GM03348 (cell line): ENCODE measurements at regions not wholly inside any gene's neighbourhood (a gene's known extent, or its start where the extent isn't known, plus 50 kb on each side); places are given as distances from the start of the nearest gene placed in this dataset.
"Not testable (repeated sequence)": the region's sequence is repeated elsewhere in the genome, so short reads cannot be mapped to it uniquely, and the experiment has no call there.

Experiments used
- DNase-seq: peaks from one replicate; pipeline ENCODE4 v3.0.0; 2012; ENCODE audit warnings: low spot score

DNA sequence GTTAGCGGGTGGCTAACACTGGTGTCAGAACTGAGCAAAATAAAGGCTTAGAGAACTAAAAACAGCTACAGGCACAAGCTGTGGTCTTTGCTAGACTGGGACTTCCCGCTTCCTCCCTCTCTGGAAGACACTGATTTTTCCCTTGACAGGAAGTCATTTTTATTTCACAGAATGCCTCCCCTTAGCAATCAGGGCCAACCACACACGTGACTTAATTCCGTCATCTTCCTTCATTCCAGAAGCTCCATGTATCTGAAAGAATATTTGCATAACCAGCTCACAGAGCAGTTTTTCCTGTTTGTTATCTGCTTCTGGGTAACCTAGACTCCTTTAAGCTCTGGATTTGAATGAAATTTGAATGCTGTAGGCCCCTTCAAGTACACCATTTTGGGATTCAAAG, 327.5 kb upstream of the FRG1 start:
- DNase-seq = no peak

DNA sequence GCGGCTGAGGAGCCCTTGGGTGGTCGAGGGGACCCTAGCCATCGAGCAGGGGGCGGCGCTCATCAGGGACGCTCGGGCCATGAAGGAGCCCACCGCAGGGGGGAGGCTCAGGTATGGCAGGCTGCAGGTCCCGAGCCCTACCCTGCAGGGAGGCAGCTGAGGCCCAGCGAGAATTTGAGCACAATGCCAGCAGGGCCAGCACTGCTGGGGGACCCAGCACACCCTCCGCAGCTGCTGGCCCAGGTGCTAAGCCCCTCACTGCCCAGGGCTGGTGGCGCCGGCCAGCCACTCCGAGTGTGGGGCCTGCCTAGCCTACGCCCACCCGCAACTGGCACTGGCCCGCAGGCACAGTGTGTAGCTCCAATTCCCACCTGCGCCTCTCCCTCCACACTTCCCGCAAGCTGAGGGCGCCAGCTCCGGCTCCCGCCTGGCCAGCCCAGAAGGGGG, 325.4 kb upstream of the FRG1 start:
- DNase-seq = no peak

DNA sequence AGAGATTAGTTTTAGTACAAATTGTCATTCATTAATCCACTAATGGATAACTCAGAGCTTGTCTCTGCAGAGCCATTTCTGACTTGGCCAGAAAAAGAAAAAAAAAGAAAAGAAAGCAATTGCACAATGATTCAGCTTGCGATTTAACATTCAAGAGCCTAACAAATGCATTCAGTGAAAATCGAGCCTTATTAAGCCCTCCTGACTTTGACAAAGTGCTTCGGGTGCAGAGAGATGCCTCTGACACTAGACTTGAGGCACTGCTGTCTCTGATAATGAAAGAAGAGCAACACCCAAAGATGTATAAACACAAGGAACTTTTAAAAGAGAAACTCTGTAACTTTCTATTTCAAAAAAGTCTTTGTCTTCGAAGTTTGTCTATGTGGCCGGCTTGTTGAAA, 322.9 kb upstream of the FRG1 start:
- DNase-seq = not testable (repeated sequence)

DNA sequence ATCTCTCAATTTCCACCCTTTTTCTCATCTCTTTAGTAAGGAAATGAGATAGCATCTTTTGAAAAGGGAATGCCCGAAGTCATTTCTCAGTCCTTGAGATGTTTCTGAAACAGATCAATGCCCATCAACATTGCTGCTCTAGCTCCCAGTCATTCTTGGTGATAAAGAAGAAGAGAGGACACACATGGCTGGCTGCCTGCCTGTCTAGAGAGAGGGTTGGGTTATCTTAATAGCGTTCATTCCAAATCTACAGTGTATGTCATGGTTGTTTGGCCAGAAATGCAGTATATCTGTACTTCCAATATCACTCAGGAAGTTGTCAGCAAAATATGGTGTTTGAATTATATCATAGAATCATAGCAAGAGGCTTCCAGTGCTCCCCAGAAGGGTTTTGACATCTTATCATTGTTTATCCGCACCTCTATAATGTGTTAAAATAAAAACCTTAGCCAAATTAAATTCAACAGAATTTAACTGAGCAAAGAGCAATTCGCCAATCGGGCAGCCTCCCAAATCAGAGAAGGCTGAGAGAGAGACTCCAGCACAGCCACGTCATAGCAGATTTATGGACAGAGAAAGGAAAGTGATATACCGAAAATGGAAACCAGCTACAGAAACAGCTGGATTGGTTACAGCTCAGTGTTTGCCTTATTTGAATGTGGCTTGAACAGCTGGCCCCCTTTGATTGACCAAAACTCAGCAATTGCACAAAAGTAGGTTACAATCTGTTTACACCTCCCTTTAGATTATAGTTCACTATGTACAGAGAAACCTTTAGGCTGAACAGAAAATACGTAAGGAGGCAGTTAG, 321.0 kb upstream of the FRG1 start:
- DNase-seq = not testable (repeated sequence)

DNA sequence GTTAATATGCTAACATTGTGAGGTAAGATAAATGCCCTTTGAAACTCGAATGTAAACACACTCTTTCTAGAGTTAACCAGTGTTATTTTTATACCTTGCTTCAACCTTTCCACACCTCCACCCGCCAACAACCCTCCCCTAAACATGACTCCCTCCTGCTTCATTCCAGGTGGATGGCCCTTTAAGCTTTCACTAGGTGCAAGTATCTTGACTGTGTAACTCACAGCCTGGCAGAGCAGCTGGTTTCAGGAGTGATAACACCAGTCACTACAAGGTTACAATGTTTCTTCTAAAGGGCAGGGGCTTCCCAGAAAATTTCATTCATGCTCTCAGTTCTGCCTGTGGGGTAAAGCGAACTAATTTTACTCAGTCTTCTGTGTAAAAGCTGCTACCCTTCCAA, 318.1 kb upstream of the FRG1 start:
- DNase-seq = not testable (repeated sequence)

DNA sequence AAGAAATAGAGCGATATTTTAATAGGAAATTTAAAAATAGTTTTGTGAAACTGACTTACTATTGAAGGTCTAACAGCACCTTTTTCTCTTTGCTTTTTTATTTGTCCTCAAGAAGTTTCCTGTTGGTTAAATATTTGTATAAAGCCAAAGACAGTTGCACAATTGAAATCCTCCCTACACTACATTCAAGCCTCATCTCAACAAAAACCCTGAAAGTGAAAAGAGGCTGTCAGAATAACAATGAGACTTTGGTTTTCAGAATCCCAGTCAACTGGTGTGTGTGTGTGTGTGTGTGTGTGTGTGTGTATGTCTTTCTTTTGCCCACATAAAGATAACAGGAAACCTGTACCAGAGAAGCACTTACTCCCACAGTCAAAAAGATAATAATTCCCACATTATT, 313.6 kb upstream of the FRG1 start:
- DNase-seq = not testable (repeated sequence)

DNA sequence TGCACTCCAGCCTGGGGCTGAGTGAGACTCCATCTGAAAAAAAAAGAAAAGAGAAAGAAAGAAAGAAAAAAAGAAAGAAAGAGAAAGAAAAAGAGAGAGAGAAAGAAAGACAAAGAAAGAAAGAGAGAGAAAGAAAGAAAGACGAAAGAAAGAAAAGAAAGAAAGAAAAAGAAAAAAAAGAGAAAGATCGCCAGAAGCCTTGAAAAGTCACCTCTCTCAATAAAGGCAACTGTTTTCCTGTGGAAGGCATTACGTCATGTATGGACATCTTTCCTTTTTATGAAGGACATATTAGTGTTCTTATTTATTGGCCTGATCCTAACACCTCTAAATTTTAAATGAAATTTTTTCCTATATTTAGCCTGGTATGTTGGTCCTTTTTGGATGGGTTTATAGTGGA, 310.9 kb upstream of the FRG1 start:
- not testable (repeated sequence) for DNase-seq

DNA sequence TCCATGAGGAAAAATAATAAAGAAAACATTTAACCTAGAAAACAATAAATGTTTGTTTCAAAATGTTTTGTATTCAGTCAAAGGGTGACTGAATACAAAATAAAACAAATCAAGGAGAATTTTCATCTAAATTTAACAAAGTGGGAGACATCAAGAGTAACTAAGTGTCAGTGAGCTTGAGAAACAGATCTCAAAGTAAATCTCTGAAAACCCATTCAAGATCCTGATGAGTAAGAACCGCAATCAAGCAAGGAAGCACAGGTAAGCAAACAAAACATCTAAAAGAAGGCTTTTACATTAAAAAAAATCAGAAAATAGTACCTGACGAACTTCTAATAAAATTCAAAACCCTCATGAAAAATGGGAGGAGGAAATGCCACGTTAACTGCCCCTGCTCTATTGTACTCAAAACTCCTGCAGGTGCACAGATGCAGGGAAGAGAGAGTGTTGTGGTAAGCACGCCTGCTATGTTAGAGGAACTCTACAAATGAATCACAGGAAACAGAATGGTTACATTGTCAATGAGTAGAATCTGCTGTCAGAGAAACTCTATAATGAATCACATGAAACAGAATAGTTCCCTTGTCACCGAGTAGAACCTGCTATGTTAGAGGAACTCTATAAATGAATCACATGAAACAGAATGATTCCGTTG, 309.6 kb upstream of the FRG1 start:
- not testable (repeated sequence) for DNase-seq

DNA sequence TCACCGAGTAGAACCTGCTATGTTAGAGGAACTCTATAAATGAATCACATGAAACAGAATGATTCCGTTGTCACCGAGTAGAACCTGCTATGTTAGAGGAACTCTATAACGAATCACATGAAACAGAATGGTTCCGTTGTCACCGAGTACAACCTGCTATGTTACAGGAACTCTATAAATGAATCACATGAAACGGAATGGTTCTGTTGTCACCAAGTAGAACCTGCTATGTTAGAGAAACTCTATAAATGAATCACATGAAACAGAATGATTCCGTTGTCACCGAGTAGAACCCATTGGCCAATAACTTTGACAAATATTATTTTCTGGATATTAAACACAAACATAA, 309.1 kb upstream of the FRG1 start:
- not testable (repeated sequence) for DNase-seq

DNA sequence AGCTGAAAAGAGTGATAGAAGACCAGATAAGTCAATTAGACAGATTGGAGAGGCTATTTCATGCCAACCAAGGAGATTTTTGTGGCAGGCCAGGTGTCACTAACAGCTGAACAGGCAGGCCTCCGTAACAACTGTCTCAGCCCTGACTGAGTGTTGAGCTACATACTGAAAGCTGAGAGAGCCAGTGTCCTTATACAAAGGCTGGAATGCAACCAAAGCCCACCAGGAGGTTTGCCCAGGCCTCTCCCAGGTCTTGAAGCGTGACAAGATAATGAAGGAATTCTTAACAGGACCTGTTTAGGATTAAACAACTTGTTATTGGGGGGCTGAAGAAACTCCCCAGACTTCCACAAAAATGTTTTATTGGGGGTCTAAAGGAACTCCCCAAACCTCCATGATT, 290.2 kb upstream of the FRG1 start:
- not testable (repeated sequence) for DNase-seq

DNA sequence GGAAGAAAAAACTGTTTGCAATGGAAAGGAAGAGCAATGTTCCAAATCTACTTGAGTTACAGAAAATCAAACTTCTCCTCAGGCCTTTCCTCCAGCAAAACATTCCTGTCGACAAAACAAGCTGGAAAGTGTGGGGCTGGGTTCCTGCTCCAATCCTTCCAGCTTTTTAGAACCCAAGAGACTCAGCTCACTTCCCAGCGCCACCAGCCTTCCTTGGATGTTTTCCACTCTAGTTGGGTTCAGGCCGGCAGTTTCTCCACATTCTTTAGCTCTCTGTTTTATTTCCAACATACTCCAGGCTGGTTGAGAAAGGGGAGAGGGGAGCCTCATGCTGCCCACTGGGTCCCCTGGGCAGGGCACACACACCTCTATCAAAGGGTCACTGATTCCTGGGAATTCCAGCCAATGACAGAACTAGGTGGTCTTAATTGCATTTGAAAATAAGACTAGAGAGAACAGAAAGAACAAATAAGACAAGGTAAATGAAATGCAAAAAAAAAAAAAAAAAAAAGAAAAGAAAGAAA, 287.5 kb upstream of the FRG1 start:
- not testable (repeated sequence) for DNase-seq

DNA sequence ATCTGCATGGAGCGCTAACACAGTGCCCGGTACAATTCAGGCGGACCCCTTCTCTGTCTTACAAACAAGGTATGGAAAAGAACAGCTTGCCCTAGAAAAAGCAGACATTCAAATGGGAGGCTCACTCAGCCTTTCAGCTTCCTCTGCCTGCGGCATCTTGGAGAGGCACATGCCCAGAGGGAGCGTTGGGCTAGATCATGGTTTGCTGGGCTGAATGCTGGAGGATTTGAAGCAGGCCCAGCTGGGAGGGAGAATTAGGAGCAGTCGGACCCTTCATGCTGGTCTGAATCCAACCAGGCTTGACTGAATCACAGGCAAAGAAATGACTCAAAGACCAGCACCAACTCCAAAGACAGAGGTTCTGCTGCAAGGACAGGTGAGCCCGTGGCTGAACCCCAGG, 286.7 kb upstream of the FRG1 start:
- not testable (repeated sequence) for DNase-seq

DNA sequence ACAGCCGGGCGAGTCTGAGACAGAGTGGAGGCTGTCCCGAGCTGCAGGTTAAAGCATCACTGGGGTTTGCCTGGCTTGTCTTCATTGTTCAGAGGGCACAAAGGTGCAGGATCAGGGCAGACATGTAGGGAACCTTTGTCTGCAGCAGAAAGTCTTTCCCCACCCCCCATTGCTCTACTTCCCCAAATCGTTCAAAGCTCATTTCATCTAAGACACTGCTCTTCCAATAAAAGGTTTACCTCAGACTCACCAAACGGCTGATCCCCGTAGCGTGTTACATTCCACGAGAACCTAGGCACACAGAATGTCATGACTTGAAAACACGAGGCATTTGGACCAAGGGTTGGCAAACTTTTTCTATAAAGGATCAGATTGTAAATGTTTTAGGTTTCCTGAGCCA, 286.3 kb upstream of the FRG1 start:
- not testable (repeated sequence) for DNase-seq

DNA sequence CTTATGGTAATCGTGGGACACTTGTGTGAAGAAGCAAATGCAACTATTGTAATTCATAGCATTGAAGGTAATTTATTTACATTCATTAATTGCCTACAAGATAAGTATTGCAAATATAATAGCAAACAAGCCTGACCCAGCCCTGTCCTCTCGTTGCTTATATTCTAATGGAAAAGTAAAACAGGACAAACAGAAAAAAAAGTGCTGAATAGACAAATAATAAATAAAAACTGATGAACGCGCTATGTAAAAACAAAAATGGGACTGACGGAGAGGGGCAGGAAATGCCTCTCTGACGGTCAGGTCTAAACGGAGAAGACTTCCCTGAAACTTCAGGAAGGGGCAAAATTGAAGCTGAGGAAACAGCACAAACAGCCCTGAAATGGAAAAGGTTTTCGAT, 284.9 kb upstream of the FRG1 start:
- DNase-seq = not testable (repeated sequence)

DNA sequence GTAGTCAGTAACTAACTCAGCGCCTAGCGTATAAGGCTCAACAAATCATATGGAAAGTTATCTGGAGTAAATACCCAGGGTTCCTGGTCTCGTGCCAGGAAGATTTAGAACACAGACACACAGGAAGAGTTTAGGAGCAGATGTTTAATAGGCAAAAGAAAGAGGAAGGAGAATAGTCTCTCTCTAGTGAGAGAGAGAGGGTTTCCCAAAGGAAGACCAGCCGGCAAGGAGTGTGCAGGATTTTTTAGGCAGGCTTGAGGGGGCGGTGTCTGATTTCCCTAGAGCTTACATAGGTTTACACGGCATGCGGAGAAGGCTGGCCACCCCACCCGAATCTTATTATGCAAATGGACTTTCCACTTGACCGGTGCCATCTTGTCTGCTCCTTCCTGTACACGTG, 284.0 kb upstream of the FRG1 start:
- DNase-seq = no peak

DNA sequence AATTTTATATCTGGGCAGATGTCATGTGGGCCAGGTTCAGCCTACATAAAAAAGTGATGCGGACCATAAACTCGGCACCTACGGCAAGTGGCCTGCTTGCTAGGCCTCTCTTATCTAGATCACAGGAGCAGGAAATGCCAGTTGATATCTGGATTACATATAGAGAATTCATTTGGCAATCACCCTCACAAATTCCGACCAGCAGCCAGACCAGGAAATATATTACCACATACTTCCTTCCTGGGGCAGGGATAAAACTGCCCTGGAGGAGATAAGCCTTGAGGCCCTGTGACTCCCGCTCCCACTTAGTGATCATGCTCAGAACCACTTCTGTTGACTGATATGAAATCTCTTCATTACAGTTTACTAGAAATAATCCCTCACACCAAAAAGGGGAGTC, 282.4 kb upstream of the FRG1 start:
- DNase-seq = not testable (repeated sequence)

DNA sequence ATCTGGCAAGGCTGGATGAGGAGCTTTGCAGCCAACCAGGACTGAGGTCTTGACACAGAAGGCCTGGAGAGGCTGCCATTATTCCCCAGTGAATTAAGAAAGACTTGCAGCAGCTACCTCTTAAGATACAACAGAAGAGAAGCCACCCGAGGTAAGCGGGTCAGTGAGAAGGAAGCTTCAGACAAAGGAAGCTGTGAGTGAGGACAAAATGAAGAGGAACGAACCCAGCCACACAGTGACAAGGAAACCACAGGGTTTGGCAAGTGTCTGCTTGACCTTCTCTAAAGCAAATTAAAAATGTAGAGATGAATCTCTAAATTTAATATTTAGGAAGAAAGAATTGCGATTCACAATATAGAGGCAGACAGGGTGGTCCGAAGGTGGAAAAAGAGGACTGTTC, 281.8 kb upstream of the FRG1 start:
- DNase-seq = not testable (repeated sequence)

DNA sequence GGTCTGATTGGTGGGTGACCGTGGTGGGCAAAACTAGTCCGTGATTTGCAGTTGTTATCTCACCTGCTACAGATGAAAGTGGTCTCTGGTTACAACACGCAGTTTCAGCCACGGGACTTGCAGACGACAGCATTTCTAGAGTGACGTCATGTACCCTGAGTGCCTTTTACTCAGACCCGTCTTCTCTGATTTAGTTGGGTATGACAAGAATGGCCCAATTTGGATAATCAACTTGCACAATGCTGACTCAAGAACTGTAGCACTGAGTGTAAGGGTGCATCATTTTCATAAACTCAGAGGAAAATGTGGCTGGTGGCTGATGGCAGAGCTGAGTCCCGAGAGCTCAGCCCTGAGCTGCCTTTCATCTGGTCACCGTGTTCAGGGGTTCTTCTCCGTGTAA, 281.4 kb upstream of the FRG1 start:
- no peak for DNase-seq

DNA sequence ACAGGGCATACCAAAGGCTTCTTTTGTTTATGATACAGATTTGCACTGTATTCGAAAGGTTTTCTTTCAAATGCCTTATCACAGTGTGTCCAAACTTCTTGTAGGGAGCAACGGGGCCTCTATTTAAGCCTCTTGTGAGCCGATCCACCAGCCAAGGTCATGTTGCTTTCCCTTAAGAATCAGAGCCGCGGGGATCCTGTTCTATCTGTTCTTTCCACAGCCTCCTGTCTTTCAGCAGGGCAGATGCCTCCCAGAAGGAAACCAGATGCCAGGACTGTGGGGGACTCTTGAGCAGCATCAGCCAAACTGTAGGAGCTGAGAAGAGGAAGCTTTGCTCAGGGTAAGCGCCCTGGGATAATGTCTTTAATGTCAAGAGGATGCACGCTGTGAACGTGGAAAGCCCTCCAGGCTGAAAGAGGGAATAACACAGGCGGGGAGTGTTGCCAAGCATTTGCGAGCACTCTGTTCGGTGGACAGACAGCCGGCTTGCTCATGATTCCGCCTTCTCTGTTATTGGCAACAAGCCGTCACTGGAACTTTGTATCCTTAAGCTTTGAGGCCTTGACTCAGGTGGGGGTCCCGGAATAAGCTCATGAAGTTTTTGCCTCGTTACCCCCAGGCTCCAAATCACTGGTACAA, 279.8 kb upstream of the FRG1 start:
- no peak for DNase-seq

DNA sequence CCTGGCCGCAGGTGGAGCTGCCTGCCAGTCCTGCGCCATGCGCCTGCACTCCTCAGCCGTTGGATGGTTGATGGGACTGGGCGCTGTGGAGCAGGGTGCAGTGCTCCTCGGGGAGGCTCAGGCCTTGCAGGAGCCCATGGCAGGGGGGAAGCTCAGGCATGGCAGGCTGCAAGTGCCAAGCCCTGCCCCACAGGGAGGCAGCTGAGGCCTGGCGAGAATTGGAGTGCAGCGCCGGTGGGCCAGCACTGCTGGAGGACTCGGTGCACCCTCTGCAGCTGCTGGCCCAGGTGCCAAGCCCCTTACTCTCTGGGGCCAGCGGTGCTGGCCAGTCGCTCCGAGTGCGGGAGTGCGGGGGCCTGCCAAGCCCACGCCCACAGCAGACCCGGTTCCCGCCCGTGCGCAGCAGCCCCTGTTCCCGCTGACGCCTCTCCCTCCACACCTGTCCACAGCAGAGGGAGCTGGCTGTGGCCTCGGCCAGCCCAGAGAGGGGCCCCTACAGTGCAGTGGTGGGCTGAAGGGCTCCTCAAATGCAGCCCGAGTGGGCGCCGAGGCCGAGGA, 275.9 kb upstream of the FRG1 start:
- DNase-seq = no peak

DNA sequence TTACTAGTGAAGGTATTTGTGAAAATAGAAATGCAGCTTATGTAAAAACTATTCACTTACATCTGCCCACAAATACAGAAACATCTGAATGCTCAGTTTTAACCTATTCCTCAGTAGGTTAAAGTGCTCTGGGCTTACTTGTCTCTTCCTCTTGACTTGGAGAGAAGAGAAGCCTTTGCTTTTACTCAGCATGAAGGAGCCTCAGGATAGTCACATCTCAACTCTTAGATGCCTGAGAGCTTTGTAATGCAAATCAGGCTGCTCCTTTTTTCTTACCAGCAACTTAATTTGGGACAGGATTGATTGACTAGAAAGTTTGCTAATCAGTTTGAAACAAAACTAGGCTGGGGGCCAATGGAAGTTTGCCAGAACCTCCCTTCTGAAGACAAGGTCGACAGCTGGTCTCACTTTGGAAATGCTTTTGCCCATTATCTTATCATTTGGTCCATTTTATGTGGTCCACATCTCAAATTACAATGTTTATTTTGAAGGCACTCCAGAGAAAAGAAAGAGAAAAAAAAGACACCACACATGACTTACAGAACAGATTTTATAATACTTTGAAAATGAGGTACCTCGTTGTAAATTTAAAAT, 274.9 kb upstream of the FRG1 start:
- not testable (repeated sequence) for DNase-seq

DNA sequence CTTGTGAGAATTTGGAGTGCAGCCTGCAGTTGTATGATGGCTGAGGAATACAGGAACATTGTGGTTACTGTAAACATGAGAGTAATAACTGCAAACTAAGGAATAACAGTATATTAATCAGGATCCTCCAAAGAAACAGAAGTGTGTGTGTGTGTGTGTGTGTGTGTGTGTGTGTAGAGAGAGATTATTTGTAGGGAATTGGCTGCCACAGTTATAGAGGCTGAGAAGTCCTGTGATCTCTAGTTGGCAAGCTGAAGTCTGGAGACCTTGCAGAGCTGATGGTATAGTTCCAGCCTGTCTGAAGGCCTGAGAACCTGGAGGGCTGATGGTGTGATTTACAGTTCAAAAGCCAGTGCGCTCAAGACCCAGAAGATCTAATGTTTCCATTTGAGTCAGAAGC, 273.3 kb upstream of the FRG1 start:
- DNase-seq = not testable (repeated sequence)
